Posterior vena cava (tissue), 2 donors: ENCODE measurements at regions not wholly inside any gene's neighbourhood (a gene's known extent, or its start where the extent isn't known, plus 50 kb on each side); places are given as distances from the start of the nearest gene placed in this dataset.

Source experiments
- DNase-seq: peaks from one replicate; pipeline ENCODE4 v3.0.0-alpha.2; 2020; ENCODE audit warnings: low spot score
- intact Hi-C, 2 donors: fragments of 100-400 bp; cut with DNase I; formaldehyde crosslinking; loops; one replicate each; pipeline versions ENCODE4 v1.14.1 to v1.14.2; 2022 to 2023
- donor health status: DM: yes; HTN: yes; CAD: no.
- donor health status: DM: yes; HTN: yes; CAD: no.

- intact Hi-C loops: no loop called here
These were observed 445.4 kb downstream of the ANXA1 start for GRCh38 chr9:73597039-73597438.

GRCh38 chr9:73597771-73598170, 446.1 kb downstream of the ANXA1 start:
- intact Hi-C loops: no loop called here
- DNase-seq: no peak

More at GRCh38 chr9:73597039-73597438, 445.4 kb downstream of the ANXA1 start:
- DNase-seq: no peak

- intact Hi-C loops: no loop called here
- no peak for DNase-seq
These were observed 457.7 kb downstream of the ANXA1 start for GRCh38 chr9:73609381-73609780.

GRCh38 chr9:73611032-73611431, 459.4 kb downstream of the ANXA1 start:
- intact Hi-C loops: no loop called here
- no peak for DNase-seq

- intact Hi-C loops: no loop called here
- no peak for DNase-seq
These were observed 461.5 kb downstream of the ANXA1 start for GRCh38 chr9:73613092-73613701.

- no peak for DNase-seq
- intact Hi-C loops: no loop called here
These were observed 463.9 kb downstream of the ANXA1 start for GRCh38 chr9:73615557-73615956.

GRCh38 chr9:73617586-73617985, 465.9 kb downstream of the ANXA1 start:
- intact Hi-C loops: no loop called here

GRCh38 chr9:73640971-73641370, 489.3 kb downstream of the ANXA1 start:
- intact Hi-C loops: no loop called here
- no peak for DNase-seq

More at GRCh38 chr9:73617586-73617985, 465.9 kb downstream of the ANXA1 start:
- DNase-seq: no peak

- no peak for DNase-seq
- intact Hi-C loops: no loop called here
These were observed 491.8 kb downstream of the ANXA1 start for GRCh38 chr9:73643379-73644013.

- peak; percentile 70 for DNase-seq
- intact Hi-C loops: no loop called here
These were observed 495.9 kb downstream of the ANXA1 start for GRCh38 chr9:73647560-73647959.

- intact Hi-C loops: no loop called here
- DNase-seq: no peak
These were observed 497.9 kb downstream of the ANXA1 start for GRCh38 chr9:73649552-73649951.

GRCh38 chr9:73655363-73655762, 503.7 kb downstream of the ANXA1 start:
- no peak for DNase-seq
- intact Hi-C loops: no loop called here

- intact Hi-C loops: no loop called here
These were observed 504.2 kb downstream of the ANXA1 start for GRCh38 chr9:73655831-73656230.

GRCh38 chr9:73665253-73665652, 513.6 kb downstream of the ANXA1 start:
- intact Hi-C loops: loop anchor here in 1 of 2 donors (10.0 kb wide), 1 partner anchor 1730 kb away; no protein-coding TSS in a partner anchor
- DNase-seq: no peak

More at GRCh38 chr9:73655831-73656230, 504.2 kb downstream of the ANXA1 start:
- no peak for DNase-seq

GRCh38 chr9:73667749-73668148, 516.1 kb downstream of the ANXA1 start:
- intact Hi-C loops: loop anchor here in 1 of 2 donors (10.0 kb wide), 1 partner anchor 1733 kb away; no protein-coding TSS in a partner anchor
- no peak for DNase-seq

GRCh38 chr9:73680831-73681230, 529.2 kb downstream of the ANXA1 start:
- intact Hi-C loops: no loop called here

GRCh38 chr9:73682789-73683188, 531.1 kb downstream of the ANXA1 start:
- intact Hi-C loops: no loop called here
- DNase-seq: no peak

More at GRCh38 chr9:73680831-73681230, 529.2 kb downstream of the ANXA1 start:
- no peak for DNase-seq

- no peak for DNase-seq
- intact Hi-C loops: no loop called here
These were observed 532.4 kb downstream of the ANXA1 start for GRCh38 chr9:73683862-73684591.

- intact Hi-C loops: no loop called here
- DNase-seq: no peak
These were observed 532.9 kb downstream of the ANXA1 start for GRCh38 chr9:73684601-73685000.

GRCh38 chr9:73685786-73686185, 534.1 kb downstream of the ANXA1 start:
- no peak for DNase-seq
- intact Hi-C loops: no loop called here
